ENCODE measurements at regions not wholly inside any gene's neighbourhood (a gene's known extent, or its start where the extent isn't known, plus 50 kb on each side); places are given as distances from the start of the nearest gene placed in this dataset.

GRCh38 chr10:83961620-83962019, 177.7 kb upstream of the GHITM start:
- Histone ChIP-seq H3K4me1 (no peaks in the 10 kb centered on the region), H3K4me3 (no peak overlapping the region), H3K27ac (no peak overlapping the region), H3K9me3 (no peaks in the 10 kb centered on the region), H3K27me3 (no peaks in the 10 kb centered on the region), H3K36me3 (no peaks in the 10 kb centered on the region)
- intact Hi-C loops (cut with DNase I) = no loop called here
- no peak for TF ChIP-seq CTCF (IDR thresholded peaks at IDR 0.05)
- no peak for DNase-seq (ENCODE audit: low spot score in 2 of 2)

GRCh38 chr10:83963446-83963845, 175.9 kb upstream of the GHITM start:
- Histone ChIP-seq H3K27me3 (no peaks in the 10 kb centered on the region), H3K27ac (no peak overlapping the region)
- DNase-seq (ENCODE audit: low spot score in 2 of 2) = no peak

GRCh38 chr10:83965473-83965872, 173.8 kb upstream of the GHITM start:
- DNase-seq (ENCODE audit: low spot score in 2 of 2) = no peak
- Histone ChIP-seq H3K36me3 (no peaks in the 10 kb centered on the region), H3K4me1 (no peaks in the 10 kb centered on the region), H3K27ac (no peak overlapping the region), H3K9me3 (no peaks in the 10 kb centered on the region), H3K27me3 (no peaks in the 10 kb centered on the region), H3K4me3 (no peak overlapping the region)
- no peak for TF ChIP-seq CTCF (IDR thresholded peaks at IDR 0.05)
- intact Hi-C loops (cut with DNase I) = no loop called here

More at GRCh38 chr10:83963446-83963845, 175.9 kb upstream of the GHITM start:
- intact Hi-C loops (cut with DNase I) = no loop called here
- Histone ChIP-seq H3K9me3 (no peaks in the 10 kb centered on the region), H3K36me3 (no peaks in the 10 kb centered on the region), H3K4me1 (no peaks in the 10 kb centered on the region), H3K4me3 (no peak overlapping the region)
- TF ChIP-seq CTCF (IDR thresholded peaks at IDR 0.05) = no peak

GRCh38 chr10:83968052-83968451, 171.3 kb upstream of the GHITM start:
- Histone ChIP-seq H3K9me3 (no peaks in the 10 kb centered on the region), H3K4me1 (no peaks in the 10 kb centered on the region), H3K36me3 (no peaks in the 10 kb centered on the region), H3K27me3 (no peaks in the 10 kb centered on the region), H3K4me3 (no peak overlapping the region), H3K27ac (no peak overlapping the region)
- TF ChIP-seq CTCF (IDR thresholded peaks at IDR 0.05) = no peak
- intact Hi-C loops (cut with DNase I) = no loop called here
- no peak for DNase-seq (ENCODE audit: low spot score in 2 of 2)

- Histone ChIP-seq H3K4me3 (no peak overlapping the region), H3K4me1 (no peaks in the 10 kb centered on the region), H3K9me3 (no peaks in the 10 kb centered on the region), H3K27me3 (no peaks in the 10 kb centered on the region), H3K27ac (no peak overlapping the region), H3K36me3 (no peaks in the 10 kb centered on the region)
- intact Hi-C loops (cut with DNase I) = no loop called here
- TF ChIP-seq CTCF (IDR thresholded peaks at IDR 0.05) = no peak
- no peak for DNase-seq (ENCODE audit: low spot score in 2 of 2)
Observed at GRCh38 chr10:83978681-83979383, 160.5 kb upstream of the GHITM start.

- no peak for DNase-seq (ENCODE audit: low spot score in 2 of 2)
- TF ChIP-seq CTCF (IDR thresholded peaks at IDR 0.05) = no peak
- H3K4me3 ChIP-seq = no peak overlapping the region
- H3K36me3 ChIP-seq = no peaks in the 10 kb centered on the region
- H3K4me1 ChIP-seq = no peaks in the 10 kb centered on the region
- no peaks in the 10 kb centered on the region for H3K27me3 ChIP-seq
- no peak overlapping the region for H3K27ac ChIP-seq
- intact Hi-C loops (cut with DNase I) = no loop called here
- no peaks in the 10 kb centered on the region for H3K9me3 ChIP-seq
Observed at GRCh38 chr10:83982812-83983211, 156.5 kb upstream of the GHITM start.

All from ascending aorta (tissue), 2 donors.